GM19328 (cell line): ENCODE measurements at regions not wholly inside any gene's neighbourhood (a gene's known extent, or its start where the extent isn't known, plus 50 kb on each side); places are given as distances from the start of the nearest gene placed in this dataset.

Experiments used
- ATAC-seq: cut with Tn5 transposase; IDR thresholded peaks from one replicate; pipeline ENCODE4 v1.9.1; 2021; ENCODE audit warnings: mild to moderate bottlenecking, moderate library complexity; ENCODE audit not compliant: unreplicated experiment

DNA sequence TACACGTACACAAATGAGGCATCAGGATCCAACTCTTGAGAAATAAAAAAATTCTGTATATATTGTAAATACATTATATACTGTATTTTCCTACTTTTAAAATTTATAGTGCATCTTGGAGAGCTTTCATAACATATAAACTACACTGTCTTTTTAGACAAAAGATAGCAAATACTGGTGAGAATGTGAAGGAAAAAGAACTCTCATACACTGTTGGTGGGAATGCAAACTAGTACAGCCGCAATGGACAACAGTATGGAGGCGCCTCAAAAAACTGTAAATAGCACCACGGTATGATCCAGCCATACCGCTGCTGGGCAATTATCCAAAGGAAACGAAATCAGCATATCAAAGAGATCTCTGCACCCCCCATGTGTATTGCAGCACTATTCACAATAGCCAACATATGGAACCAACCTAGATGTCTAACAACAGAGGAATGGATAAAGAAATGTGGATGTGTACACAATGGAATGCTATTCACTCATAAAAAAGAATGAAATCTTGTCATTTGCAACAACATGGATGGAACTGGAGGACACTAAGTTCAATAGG is 292.4 kb downstream of the EFNB2 start:
- no peak for ATAC-seq

DNA sequence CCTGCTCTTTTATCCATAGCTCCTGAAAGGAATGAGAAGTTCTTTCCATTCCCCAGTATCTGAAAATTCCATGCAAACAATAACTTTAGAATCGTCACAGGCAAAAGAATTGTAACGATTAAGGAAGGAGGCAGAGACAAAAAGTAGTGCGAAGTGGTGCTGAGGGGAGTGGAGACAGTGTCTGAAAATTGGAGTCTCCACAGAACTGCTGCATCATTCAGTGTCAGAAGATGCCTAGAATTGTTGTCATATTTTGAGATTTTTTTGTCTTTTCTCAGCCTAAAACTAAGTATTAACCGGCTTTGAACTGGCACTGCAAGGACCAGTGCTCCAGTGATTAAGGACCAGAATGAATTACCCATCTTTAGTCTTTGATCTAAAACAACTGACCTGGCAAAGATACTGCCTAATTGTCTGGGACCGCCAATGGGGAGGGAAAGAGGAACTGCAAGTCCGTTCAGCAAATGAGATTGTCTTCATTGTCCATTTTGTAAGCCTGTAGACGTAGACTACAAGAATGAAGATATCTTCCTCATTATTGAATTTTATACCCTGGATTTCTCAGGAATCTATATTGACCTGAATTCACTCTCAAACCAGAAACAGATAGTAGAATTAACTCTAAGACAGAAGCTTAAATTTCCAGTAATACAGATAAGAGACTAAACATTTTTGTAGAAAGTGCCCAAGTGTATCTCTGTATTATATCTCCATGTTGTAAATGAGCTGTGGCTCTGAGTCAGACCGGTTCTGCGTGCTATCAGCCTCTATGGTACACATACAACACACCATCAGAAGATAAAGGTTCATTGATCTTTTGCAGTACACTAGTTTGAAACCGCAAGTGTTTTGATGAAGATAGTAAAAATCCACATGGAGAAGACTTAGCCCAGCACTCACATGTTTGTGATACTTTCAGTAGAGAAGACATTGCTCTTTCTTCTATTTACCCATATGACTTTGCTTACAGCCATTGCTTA is 293.2 kb downstream of the EFNB2 start:
- ATAC-seq, result no peak

DNA sequence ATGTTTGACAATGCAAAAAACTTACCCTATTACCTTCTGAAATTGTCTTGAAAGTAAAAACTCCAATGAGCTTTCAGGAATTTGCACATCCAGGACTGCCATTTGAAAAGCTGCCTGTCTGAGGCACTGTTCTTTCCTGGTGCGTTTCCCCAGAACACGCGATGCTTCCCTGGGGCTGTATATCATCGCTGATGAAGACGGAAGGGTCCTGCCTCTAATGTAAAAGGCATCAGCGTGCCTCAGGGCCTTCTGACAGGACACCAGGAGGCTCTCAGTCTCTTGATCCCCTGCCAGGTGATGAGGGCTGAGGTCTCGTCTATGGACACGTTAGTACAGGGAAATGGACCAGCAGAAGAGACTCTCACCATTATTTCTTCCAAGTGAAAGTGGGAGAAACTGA is 296.8 kb downstream of the EFNB2 start:
- no peak for ATAC-seq

DNA sequence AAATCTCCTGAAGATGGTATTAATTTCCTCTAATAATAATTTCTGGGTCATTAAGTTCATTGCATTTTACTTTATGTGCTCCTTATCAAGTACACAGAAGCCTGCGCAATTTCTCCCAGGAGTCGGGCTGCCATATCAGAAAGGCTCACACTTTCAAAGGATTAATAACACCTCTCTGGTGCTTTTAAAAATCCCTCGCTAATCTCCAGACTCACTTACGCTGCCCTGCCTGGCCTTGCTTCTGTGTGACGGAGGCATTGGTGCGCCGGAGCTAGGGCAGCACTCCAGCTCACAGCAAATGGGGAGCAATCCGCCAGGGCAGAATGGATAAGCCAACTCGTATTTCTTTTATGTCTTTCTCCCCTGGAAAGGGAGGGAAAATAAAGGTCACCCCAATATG is 300.8 kb downstream of the EFNB2 start:
- no peak for ATAC-seq

GRCh38 chr13:106233134-106233735 is 302.2 kb downstream of the EFNB2 start:
- ATAC-seq, result no peak

- ATAC-seq, result no peak
Measured at GRCh38 chr13:106232681-106233080, 302.8 kb downstream of the EFNB2 start.

DNA sequence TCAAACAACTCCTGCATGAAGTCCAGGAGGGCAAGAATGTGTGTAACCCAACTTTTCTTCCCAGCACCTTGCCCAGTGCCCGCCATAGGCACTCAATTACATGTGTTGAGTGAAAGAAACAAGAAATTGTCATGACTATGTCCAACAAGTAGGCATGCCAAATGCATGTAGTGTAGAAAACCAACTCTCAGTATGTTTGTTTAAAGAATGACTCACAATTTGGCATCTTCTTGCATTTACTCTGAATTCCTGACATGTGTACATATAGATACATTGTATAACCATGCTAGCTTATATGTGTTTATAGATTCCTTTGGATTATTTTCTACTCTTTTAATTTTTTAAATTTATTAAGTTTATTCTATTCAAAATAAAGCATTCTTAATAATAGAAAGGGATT is 305.0 kb downstream of the EFNB2 start:
- ATAC-seq, result no peak

DNA sequence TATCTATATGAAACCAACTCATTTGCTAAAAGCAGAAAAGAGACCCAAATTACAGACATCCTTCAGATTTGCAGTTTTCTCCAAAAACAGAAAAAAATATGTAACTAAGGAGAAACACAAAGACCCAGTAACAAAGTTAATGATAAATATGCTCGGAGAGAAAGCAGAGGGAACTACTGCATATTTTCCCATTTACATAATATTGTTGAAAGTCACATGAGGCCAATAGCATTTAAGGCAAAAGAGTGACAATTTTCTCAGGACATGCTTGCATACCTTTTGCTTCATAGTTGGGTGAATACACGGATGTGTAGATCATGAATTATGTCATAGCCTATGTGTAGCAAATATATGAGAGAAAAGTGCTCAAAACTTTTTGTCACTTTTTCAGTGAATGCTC is 310.3 kb downstream of the EFNB2 start:
- ATAC-seq, result no peak

- ATAC-seq, result no peak
Measured at GRCh38 chr13:106220211-106220610, 315.3 kb downstream of the EFNB2 start.

DNA sequence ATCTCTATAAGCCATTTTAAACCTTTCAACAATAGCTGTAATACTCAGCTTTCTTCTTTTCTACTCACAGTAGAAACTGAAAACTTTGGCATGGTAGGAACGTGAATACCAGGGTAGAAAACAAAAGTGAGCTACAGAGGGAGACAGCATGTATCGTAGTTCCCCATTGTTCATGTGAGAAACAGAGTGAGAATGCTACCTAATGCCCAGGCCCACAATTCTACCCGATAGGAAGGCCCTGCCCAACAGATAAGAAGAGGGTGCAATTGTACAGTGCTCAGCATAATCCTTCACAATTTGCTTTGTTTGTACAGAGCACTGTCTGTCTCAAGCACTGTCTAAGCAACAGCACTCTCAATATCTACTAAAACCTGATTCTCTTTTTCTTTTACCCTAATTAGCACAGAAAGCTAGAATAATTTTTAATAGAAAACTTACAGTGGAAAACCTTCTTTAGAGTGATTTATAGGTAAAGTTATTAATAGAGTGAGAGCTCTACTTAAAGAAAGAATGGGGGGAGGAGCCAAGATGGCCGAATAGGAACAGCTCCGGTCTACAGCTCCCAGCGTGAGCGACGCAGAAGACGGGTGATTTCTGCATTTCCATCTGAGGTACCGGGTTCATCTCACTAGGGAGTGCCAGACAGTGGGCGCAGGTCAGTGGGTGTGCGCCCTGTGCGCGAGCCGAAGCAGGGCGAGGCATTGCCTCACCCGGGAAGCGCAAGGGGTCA is 322.3 kb downstream of the EFNB2 start:
- no peak for ATAC-seq

GRCh38 chr13:106212386-106213010 is 323.0 kb downstream of the EFNB2 start:
- ATAC-seq, result no peak

GRCh38 chr13:106210324-106210723 is 325.1 kb downstream of the EFNB2 start:
- no peak for ATAC-seq

- no peak for ATAC-seq
Measured at GRCh38 chr13:106205871-106206270, 329.6 kb downstream of the EFNB2 start.

DNA sequence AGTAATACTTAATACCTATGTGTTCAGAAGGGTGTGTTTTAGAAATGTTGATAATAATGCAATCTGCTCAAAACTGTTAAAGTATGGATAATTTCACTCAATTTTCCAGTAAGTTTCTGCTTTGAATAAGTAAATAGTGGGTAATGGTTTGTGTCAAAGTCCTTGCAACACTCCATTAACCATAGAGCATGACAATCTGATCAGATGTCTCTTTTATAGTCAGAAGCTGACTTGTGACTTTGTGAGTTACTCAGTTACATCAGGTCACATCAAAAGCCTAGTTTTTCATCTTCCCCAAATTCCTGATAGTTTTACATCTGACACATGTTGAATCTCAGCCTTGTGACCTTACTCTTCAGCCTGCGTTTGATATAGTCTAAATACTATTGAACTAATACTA is 338.0 kb downstream of the EFNB2 start:
- ATAC-seq, result no peak

DNA sequence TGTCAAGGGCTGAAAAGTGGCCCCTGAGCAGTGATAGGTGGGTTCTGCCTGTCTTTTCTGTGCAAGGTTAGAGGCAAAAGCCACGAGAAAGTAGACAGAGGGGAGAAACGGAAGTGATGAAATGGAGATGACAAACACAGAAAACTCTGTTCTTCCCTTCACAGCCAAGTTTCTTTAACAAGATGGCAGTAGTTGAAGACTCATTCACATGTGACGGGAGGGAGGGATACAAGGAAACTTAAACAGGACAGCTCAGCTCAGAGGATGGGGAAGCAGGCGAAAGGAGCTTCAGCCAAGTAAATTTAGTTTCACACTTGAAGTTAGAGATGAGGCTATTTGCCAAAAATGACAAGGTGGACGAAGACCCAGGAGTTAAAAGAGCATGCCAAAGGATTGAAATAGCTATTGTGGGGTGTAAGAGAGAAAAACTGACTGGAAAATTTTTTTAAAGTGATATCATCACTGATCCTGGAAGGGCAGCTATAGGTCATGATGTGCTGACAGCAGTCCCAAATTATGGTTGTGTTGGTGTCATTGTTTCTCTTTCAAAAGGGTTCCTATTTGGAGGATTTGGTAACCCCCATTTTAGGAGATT is 347.9 kb downstream of the EFNB2 start:
- ATAC-seq, result no peak

- no peak for ATAC-seq
Measured at GRCh38 chr13:106187101-106187500, 348.4 kb downstream of the EFNB2 start.

DNA sequence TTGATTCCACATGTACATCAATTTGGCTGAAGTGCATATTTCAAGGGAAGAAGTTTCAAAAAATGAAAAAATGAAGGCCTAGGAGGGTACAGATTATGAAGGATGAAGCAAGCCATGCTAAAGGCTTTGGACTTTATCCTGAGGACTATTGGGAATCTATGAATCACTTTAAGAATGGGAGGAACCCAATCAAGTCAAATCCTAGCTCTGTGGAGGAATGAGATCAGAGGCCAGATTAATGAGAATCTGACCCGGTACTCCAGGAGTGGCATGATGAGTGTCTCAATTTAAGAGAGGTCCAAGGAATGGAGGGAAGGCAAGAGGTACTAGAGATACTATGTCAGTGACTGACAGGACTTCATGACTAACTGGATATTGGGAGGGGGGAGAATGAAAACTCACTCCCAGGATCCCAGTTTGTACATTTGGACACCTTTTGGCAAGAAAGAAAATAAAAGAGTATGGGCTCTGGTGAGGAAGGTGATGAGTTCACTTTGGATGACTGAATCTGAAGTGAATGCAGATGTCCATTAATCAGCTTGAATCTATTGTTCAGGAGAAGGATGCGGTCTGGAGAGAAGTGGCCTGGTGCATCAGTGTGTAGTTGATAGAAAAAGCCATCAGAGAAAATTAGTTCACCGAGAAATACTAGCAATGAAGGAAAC is 349.0 kb downstream of the EFNB2 start:
- no peak for ATAC-seq

- ATAC-seq, result no peak
Measured at GRCh38 chr13:106184790-106185189, 350.7 kb downstream of the EFNB2 start.

DNA sequence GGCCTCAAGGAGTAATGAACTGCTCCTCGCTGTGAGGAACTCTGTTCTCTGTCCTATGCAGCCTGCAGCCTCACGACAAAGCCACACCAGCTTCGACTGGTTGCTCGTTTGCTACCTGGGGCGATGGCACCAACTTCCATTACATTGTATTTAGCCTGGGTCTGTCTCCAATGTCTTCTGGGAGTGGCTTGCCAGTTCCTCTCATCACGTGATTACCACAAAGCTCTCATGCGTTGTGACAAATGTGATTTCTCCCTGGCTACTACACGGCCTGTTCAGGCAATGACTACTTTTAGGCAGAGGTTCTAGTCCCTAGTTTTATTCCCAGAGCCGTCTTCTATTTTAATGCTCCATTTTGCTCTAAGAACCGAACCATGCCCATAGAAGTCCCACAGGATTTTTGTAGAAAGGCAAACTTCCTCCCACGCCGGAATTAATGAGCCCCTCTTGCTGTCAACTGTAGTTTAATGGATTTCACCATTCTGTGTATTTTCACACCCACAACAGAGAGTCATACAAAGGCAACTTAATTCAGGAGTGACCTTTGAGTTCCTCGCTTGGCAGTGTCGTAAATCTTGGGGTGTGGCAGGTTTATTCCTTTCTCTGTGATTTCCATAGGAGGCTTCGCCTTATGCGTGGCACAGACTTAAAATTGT is 351.9 kb downstream of the EFNB2 start:
- ATAC-seq, result no peak
